ENCODE measurements at regions not wholly inside any gene's neighbourhood (a gene's known extent, or its start where the extent isn't known, plus 50 kb on each side); places are given as distances from the start of the nearest gene placed in this dataset.

- no peak for TF ChIP-seq CTCF (IDR thresholded peaks at IDR 0.05; ENCODE audit: low read length, missing control alignments)
- no peak overlapping the region for H3K4me3 ChIP-seq (replicated peaks; ENCODE audit: low read depth, low read length)
- no peak for DNase-seq (ENCODE audit: low read depth)
These were observed 130.9 kb upstream of the ADCY1 start for GRCh38 chr7:45443263-45443662.

GRCh38 chr7:45446195-45446944 is 127.8 kb upstream of the ADCY1 start:
- no peak for TF ChIP-seq CTCF (IDR thresholded peaks at IDR 0.05; ENCODE audit: low read length, missing control alignments)
- DNase-seq (ENCODE audit: low read depth) = peak; percentile 3
- no peak overlapping the region for H3K4me3 ChIP-seq (replicated peaks; ENCODE audit: low read depth, low read length)

GRCh38 chr7:45447296-45447695 is 126.9 kb upstream of the ADCY1 start:
- TF ChIP-seq CTCF (IDR thresholded peaks at IDR 0.05; ENCODE audit: low read length, missing control alignments) = no peak
- no peak for DNase-seq (ENCODE audit: low read depth)
- H3K4me3 ChIP-seq (replicated peaks; ENCODE audit: low read depth, low read length) = no peak overlapping the region

GRCh38 chr7:45450571-45451204 is 123.5 kb upstream of the ADCY1 start:
- DNase-seq (ENCODE audit: low read depth) = no peak

GRCh38 chr7:45451342-45452035 is 122.7 kb upstream of the ADCY1 start:
- no peak overlapping the region for H3K4me3 ChIP-seq (replicated peaks; ENCODE audit: low read depth, low read length)
- no peak for TF ChIP-seq CTCF (IDR thresholded peaks at IDR 0.05; ENCODE audit: low read length, missing control alignments)
- no peak for DNase-seq (ENCODE audit: low read depth)

More at GRCh38 chr7:45450571-45451204, 123.5 kb upstream of the ADCY1 start:
- no peak overlapping the region for H3K4me3 ChIP-seq (replicated peaks; ENCODE audit: low read depth, low read length)
- no peak for TF ChIP-seq CTCF (IDR thresholded peaks at IDR 0.05; ENCODE audit: low read length, missing control alignments)

GRCh38 chr7:45454771-45455170 is 119.4 kb upstream of the ADCY1 start:
- no peak for TF ChIP-seq CTCF (IDR thresholded peaks at IDR 0.05; ENCODE audit: low read length, missing control alignments)
- no peak overlapping the region for H3K4me3 ChIP-seq (replicated peaks; ENCODE audit: low read depth, low read length)
- no peak for DNase-seq (ENCODE audit: low read depth)
